ENCODE measurements at regions not wholly inside any gene's neighbourhood (a gene's known extent, or its start where the extent isn't known, plus 50 kb on each side); places are given as distances from the start of the nearest gene placed in this dataset.
"Not testable (repeated sequence)": the region's sequence is repeated elsewhere in the genome, so short reads cannot be mapped to it uniquely, and the experiment has no call there.

- DNase-seq = no peak
Measured at GRCh38 chr5:79924936-79925893, 65.8 kb downstream of the MTX3 start.

- DNase-seq = no peak
Measured at GRCh38 chr5:79923431-79923830, 67.6 kb downstream of the MTX3 start.

- DNase-seq = no peak
Measured at GRCh38 chr5:79922626-79923025, 68.4 kb downstream of the MTX3 start.

GRCh38 chr5:79907452-79907851, 83.6 kb downstream of the MTX3 start:
- DNase-seq = not testable (repeated sequence)

- DNase-seq = not testable (repeated sequence)
Measured at GRCh38 chr5:79902571-79902970, 88.5 kb downstream of the MTX3 start.

GRCh38 chr5:79901631-79902030, 89.4 kb downstream of the MTX3 start:
- no peak for DNase-seq

GRCh38 chr5:79898611-79899010, 92.5 kb downstream of the MTX3 start:
- no peak for DNase-seq

- DNase-seq = no peak
Measured at GRCh38 chr5:79893976-79894375, 97.1 kb downstream of the MTX3 start.

- no peak for DNase-seq
Measured at GRCh38 chr5:79893485-79893884, 97.6 kb downstream of the MTX3 start.

GRCh38 chr5:79890930-79891249, 100.2 kb downstream of the MTX3 start:
- no peak for DNase-seq

- DNase-seq = no peak
Measured at GRCh38 chr5:79890119-79890929, 100.7 kb downstream of the MTX3 start.

- DNase-seq = no peak
Measured at GRCh38 chr5:79888643-79889042, 102.4 kb downstream of the MTX3 start.

- DNase-seq = no peak
Measured at GRCh38 chr5:79886925-79887655, 104.0 kb downstream of the MTX3 start.

GRCh38 chr5:79886456-79886855, 104.6 kb downstream of the MTX3 start:
- no peak for DNase-seq

- DNase-seq = not testable (repeated sequence)
Measured at GRCh38 chr5:79879880-79880279, 111.2 kb downstream of the MTX3 start.

- DNase-seq = no peak
Measured at GRCh38 chr5:79878721-79879336, 112.2 kb downstream of the MTX3 start.

- DNase-seq = no peak
Measured at GRCh38 chr5:79878136-79878679, 112.9 kb downstream of the MTX3 start.

GRCh38 chr5:79876456-79876855, 114.6 kb downstream of the MTX3 start:
- DNase-seq = no peak

- DNase-seq = no peak
Measured at GRCh38 chr5:79875230-79875629, 115.8 kb downstream of the MTX3 start.

GRCh38 chr5:79873187-79873586, 117.9 kb downstream of the MTX3 start:
- no peak for DNase-seq

- DNase-seq = no peak
Measured at GRCh38 chr5:79872291-79872690, 118.8 kb downstream of the MTX3 start.

- DNase-seq = no peak
Measured at GRCh38 chr5:79871364-79872120, 119.5 kb downstream of the MTX3 start.

Measured in activated CD4-positive, alpha-beta T cell treated with anti-CD3 and anti-CD28 coated beads for 1 hour (primary cell).